C4-2B (cell line): ENCODE measurements at regions not wholly inside any gene's neighbourhood (a gene's known extent, or its start where the extent isn't known, plus 50 kb on each side); places are given as distances from the start of the nearest gene placed in this dataset.
"Not testable (repeated sequence)": the region's sequence is repeated elsewhere in the genome, so short reads cannot be mapped to it uniquely, and the experiment has no call there.

ENCODE experiments used
- H3K27ac ChIP-seq: fragments of 450-650 bp; 2 replicates; pipeline ENCODE4 v1.5.1; 2017
- CTCF ChIP-seq: fragments of 450-650 bp; conservative IDR thresholded peaks from 2 replicates; pipeline ENCODE4 v1.5.1; 2017; ENCODE audit warnings: mild to moderate bottlenecking
- ZFX ChIP-seq: fragments of 450-650 bp; IDR thresholded peaks from 2 replicates; pipeline ENCODE4 v1.6.1; 2017

- TF ChIP-seq ZFX, result no peak
- no peak for TF ChIP-seq CTCF
Measured at GRCh38 chr12:63354969-63355368, 204.0 kb upstream of the AVPR1A start.

GRCh38 chr12:63353559-63353958 is 202.6 kb upstream of the AVPR1A start:
- TF ChIP-seq ZFX (no peak), CTCF (peak; percentile 11; the same call in 1 of the 2 replicates)
- H3K27ac ChIP-seq, result no peak overlapping the region

More at GRCh38 chr12:63354969-63355368, 204.0 kb upstream of the AVPR1A start:
- H3K27ac ChIP-seq, result no peak overlapping the region

GRCh38 chr12:63351370-63351769 is 200.4 kb upstream of the AVPR1A start:
- no peak overlapping the region for H3K27ac ChIP-seq
- TF ChIP-seq CTCF (no peak), ZFX (no peak)

- H3K27ac ChIP-seq, result no peak overlapping the region
- TF ChIP-seq CTCF (no peak), ZFX (no peak)
Measured at GRCh38 chr12:63348556-63348955, 197.6 kb upstream of the AVPR1A start.

GRCh38 chr12:63337158-63337557 is 186.2 kb upstream of the AVPR1A start:
- not testable (repeated sequence) for H3K27ac ChIP-seq

- H3K27ac ChIP-seq, result no peak overlapping the region
- TF ChIP-seq CTCF (no peak), ZFX (no peak)
Measured at GRCh38 chr12:63326260-63326659, 175.3 kb upstream of the AVPR1A start.

- TF ChIP-seq CTCF, result no peak
- TF ChIP-seq ZFX, result no peak
- H3K27ac ChIP-seq, result no peak overlapping the region
Measured at GRCh38 chr12:63325757-63326156, 174.8 kb upstream of the AVPR1A start.

GRCh38 chr12:63323942-63324341 is 172.9 kb upstream of the AVPR1A start:
- TF ChIP-seq ZFX (no peak), CTCF (no peak)

More at GRCh38 chr12:63323942-63324341, 172.9 kb upstream of the AVPR1A start:
- H3K27ac ChIP-seq, result no peak overlapping the region
